GM23248 (cell line): ENCODE measurements at regions not wholly inside any gene's neighbourhood (a gene's known extent, or its start where the extent isn't known, plus 50 kb on each side); places are given as distances from the start of the nearest gene placed in this dataset.

Experiments used
- EZH2 ChIP-seq: fragments of 200-600 bp; sonication (generic); IDR thresholded peaks from 2 replicates; pipeline ENCODE4 v1.6.1; 2018; ENCODE audit warnings: antibody characterized with exemption, mild to moderate bottlenecking; ENCODE audit not compliant: insufficient read depth, poor library complexity, severe bottlenecking
- EZH2phosphoT487 ChIP-seq: fragments of 200-600 bp; sonication (generic); IDR thresholded peaks from 2 replicates; pipeline ENCODE4 v1.6.1; 2018; ENCODE audit warnings: antibody characterized with exemption, moderate library complexity, mild to moderate bottlenecking, low read depth; ENCODE audit not compliant: insufficient read depth

GRCh38 chr2:67018301-67018700, 378.8 kb upstream of the ETAA1 start:
- TF ChIP-seq EZH2 = no peak
- no peak for TF ChIP-seq EZH2phosphoT487
